HepG2 (cell line): ENCODE measurements at regions not wholly inside any gene's neighbourhood (a gene's known extent, or its start where the extent isn't known, plus 50 kb on each side); places are given as distances from the start of the nearest gene placed in this dataset.

Source experiments
- ATAC-seq: fragments of 200-7000 bp; cut with Tn5 transposase; 3 replicates; pipeline ENCODE4 v1.9.1; 2020; ENCODE audit warnings: mild to moderate bottlenecking, moderate library complexity
- BruUV-seq: library from RNA; stranded (reverse); fragments of 400-500 nt; replicated peaks from 2 replicates; lab custom pipeline; 2021; lab: Mats Ljungman, UMichigan
- CTCF ChIA-PET: fragments of 300-600 bp; formaldehyde crosslinking; extraction: SDS; loops from one replicate; lab custom pipeline; 2021; ENCODE audit warnings: low total read pairs, inconsistent platforms, low intra/inter-chr PET ratio; lab: Yijun Ruan, JAX
- POLR2A ChIA-PET: fragments of 350-600 bp; sonication (Branson Sonifier 250); formaldehyde crosslinking; loops from one replicate; lab custom pipeline; 2020; ENCODE audit warnings: antibody characterized with exemption, inconsistent platforms; lab: Yijun Ruan, JAX
- DNase-seq: peaks from one replicate; pipeline ENCODE4 v3.0.0-alpha.2; 2015; ENCODE audit warnings: low spot score
- FAIRE-seq: peaks from 3 replicates; lab custom pipeline; 2011; peaks lifted over from hg19 to GRCh38; lab: Jason Lieb, UNC
- H2AFZ ChIP-seq: one replicate; pipeline ENCODE4 v1.6.1; 2011; ENCODE audit warnings: low read length, inconsistent platforms
- H3K27ac ChIP-seq: fragments of 300-600 bp; 3 replicates; pipeline ENCODE4 v1.8.0; 2011; ENCODE audit warnings: mixed run types, mild to moderate bottlenecking, mixed read lengths, low read length, inconsistent platforms; ENCODE audit not compliant: insufficient read depth; ENCODE audit errors: extremely low read length
- H3K27me3 ChIP-seq, 2 experiments: fragments of 200-600 bp in 1 of 2; 2 replicates in 1 of 2; 3 replicates in 1 of 2; pipeline versions ENCODE4 v1.6.0 to v1.8.0; 2011; ENCODE audit warnings: low read length in 2 of 2, mild to moderate bottlenecking in 2 of 2, moderate library complexity in 2 of 2, inconsistent platforms in 1 of 2; ENCODE audit not compliant: insufficient read depth in 2 of 2, control insufficient read depth in 1 of 2
- H3K36me3 ChIP-seq, 2 experiments: fragments of 200-600 bp in 1 of 2; replicated peaks in 1 of 2; 2 replicates in 1 of 2; 3 replicates in 1 of 2; pipeline versions ENCODE4 v1.5.1 to v1.8.0; 2011; ENCODE audit warnings: low read length in 2 of 2, inconsistent platforms in 1 of 2; ENCODE audit not compliant: insufficient read depth in 2 of 2, control insufficient read depth in 1 of 2
- H3K4me1 ChIP-seq: 2 replicates; pipeline ENCODE4 v1.5.1; 2012; ENCODE audit warnings: low read length, inconsistent platforms; ENCODE audit not compliant: insufficient read depth
- H3K4me2 ChIP-seq: 2 replicates; pipeline ENCODE4 v1.6.0; 2011; ENCODE audit warnings: low read depth, low read length, inconsistent platforms
- H3K4me3 ChIP-seq, 3 experiments: fragments of 200-600 bp in 1 of 3; sonication (generic), shearing (Covaris generic) in 1 of 3; replicated peaks in 1 of 3; 2 replicates each; pipeline ENCODE4 v1.5.1; 2011 to 2016; ENCODE audit warnings: low read length in 3 of 3, inconsistent platforms in 2 of 3, low read depth in 2 of 3, mild to moderate bottlenecking in 2 of 3, control low read depth in 1 of 3, mixed read lengths in 1 of 3; ENCODE audit not compliant: insufficient read depth in 1 of 3
- H3K79me2 ChIP-seq: one replicate; pipeline ENCODE4 v1.6.1; 2011; ENCODE audit warnings: low read length, inconsistent platforms; ENCODE audit not compliant: insufficient read depth
- H3K9ac ChIP-seq: 2 replicates; pipeline ENCODE4 v1.6.0; 2011; ENCODE audit warnings: mild to moderate bottlenecking, low read depth, low read length, inconsistent platforms; ENCODE audit not compliant: insufficient read depth
- H3K9me3 ChIP-seq: 2 replicates; pipeline ENCODE4 v1.5.1; 2012; ENCODE audit warnings: mild to moderate bottlenecking, low read length
- H4K20me1 ChIP-seq: 2 replicates; pipeline ENCODE4 v1.6.0; 2011; ENCODE audit warnings: inconsistent platforms, mild to moderate bottlenecking, low read length, moderate library complexity; ENCODE audit not compliant: insufficient read depth
- AGO1 ChIP-seq: fragments of 200-400 bp; formaldehyde crosslinking; IDR thresholded peaks from 2 replicates; pipeline ENCODE4 v1.6.1; 2017; ENCODE audit warnings: mild to moderate bottlenecking, low read depth, low read length, moderate library complexity; ENCODE audit not compliant: poor library complexity, severe bottlenecking
- FOXK1 ChIP-seq: sonication (generic); formaldehyde crosslinking; IDR thresholded peaks from 2 replicates; pipeline ENCODE4 v1.4.0; 2020; ENCODE audit warnings: low read depth, missing genetic modification reagents, borderline replicate concordance
- KDM5A ChIP-seq: fragments of 200-600 bp; sonication (generic); IDR thresholded peaks from 2 replicates; pipeline ENCODE4 v1.7.0; 2018; ENCODE audit warnings: antibody characterized with exemption, mild to moderate bottlenecking, low read length, borderline replicate concordance
- KMT2A ChIP-seq: sonication (generic); formaldehyde crosslinking; IDR thresholded peaks from 2 replicates; pipeline ENCODE4 v1.4.0; 2020; ENCODE audit warnings: missing genetic modification reagents
- NFE2L1 ChIP-seq: sonication (generic); formaldehyde crosslinking; IDR thresholded peaks from 2 replicates; pipeline ENCODE4 v1.4.0; 2020; ENCODE audit warnings: missing genetic modification reagents, mild to moderate bottlenecking, borderline replicate concordance
- NR3C1 ChIP-seq: sonication (generic); formaldehyde crosslinking; IDR thresholded peaks from 2 replicates; pipeline ENCODE4 v1.4.0; 2020; ENCODE audit warnings: missing genetic modification reagents
- PLRG1 ChIP-seq: fragments of 450-650 bp; conservative IDR thresholded peaks from 2 replicates; pipeline ENCODE4 v1.6.1; 2016
- SRSF4 ChIP-seq: fragments of 200-400 bp; formaldehyde crosslinking; IDR thresholded peaks from one replicate; pipeline ENCODE4 v1.6.1; 2018; ENCODE audit warnings: mild to moderate bottlenecking, low read depth, low read length, moderate library complexity; ENCODE audit not compliant: poor library complexity, severe bottlenecking
- STAT5B ChIP-seq: sonication (generic); formaldehyde crosslinking; IDR thresholded peaks from 2 replicates; pipeline ENCODE4 v1.4.0; 2020; ENCODE audit warnings: missing genetic modification reagents
- ZBTB3 ChIP-seq: sonication (generic); formaldehyde crosslinking; IDR thresholded peaks from 2 replicates; pipeline ENCODE4 v1.4.0; 2020; ENCODE audit warnings: low read depth, mild to moderate bottlenecking, moderate library complexity, missing genetic modification reagents, borderline replicate concordance
- ZEB1 ChIP-seq: IDR thresholded peaks from 2 replicates; pipeline ENCODE4 v1.6.1; 2012; ENCODE audit warnings: mild to moderate bottlenecking, low read depth, inconsistent platforms; ENCODE audit not compliant: insufficient replicate concordance
- ZFYVE20 ChIP-seq: sonication (generic); formaldehyde crosslinking; IDR thresholded peaks from 2 replicates; pipeline ENCODE4 v1.8.0; 2023; ENCODE audit warnings: low read depth, mild to moderate bottlenecking, moderate library complexity, missing genetic modification reagents, borderline replicate concordance
- ZNF274 ChIP-seq: sonication (generic); formaldehyde crosslinking; IDR thresholded peaks from 2 replicates; pipeline ENCODE4 v1.5.1; 2020; ENCODE audit warnings: mild to moderate bottlenecking, missing genetic modification reagents
- ZNF773 ChIP-seq: sonication (generic); formaldehyde crosslinking; IDR thresholded peaks from 2 replicates; pipeline ENCODE4 v1.4.0; 2020; ENCODE audit warnings: missing genetic modification reagents, borderline replicate concordance
- WGBS: methylation state at CpG from one replicate; pipeline ENCODE4 v1.1.6; 2017; ENCODE audit warnings: low lambda C conversion rate; 5-methylcytosine and 5-hydroxymethylcytosine counted together
- in situ Hi-C: cut with HindIII; loops from 2 replicates; pipeline ENCODE4 v1.10.0; 2017; ENCODE audit warnings: low pct_unique_long_range_greater_than_20kb; ENCODE audit not compliant: extremely low pct_ligation_motif_present
- intact Hi-C: fragments of 100-400 bp; cut with micrococcal nuclease; formaldehyde crosslinking; loops from one replicate; pipeline ENCODE4 v1.10.0; 2022; ENCODE audit not compliant: unreplicated experiment
- TF ChIP-seq, protein P1 (sequence below): sonication (generic); formaldehyde crosslinking; IDR thresholded peaks from 2 replicates; pipeline ENCODE4 v1.4.0; 2020; ENCODE audit warnings: missing genetic modification reagents
- TF ChIP-seq, protein P2 (sequence below): IDR thresholded peaks from 2 replicates; pipeline ENCODE4 v1.6.1; 2016; ENCODE audit warnings: mild to moderate bottlenecking

DNA sequence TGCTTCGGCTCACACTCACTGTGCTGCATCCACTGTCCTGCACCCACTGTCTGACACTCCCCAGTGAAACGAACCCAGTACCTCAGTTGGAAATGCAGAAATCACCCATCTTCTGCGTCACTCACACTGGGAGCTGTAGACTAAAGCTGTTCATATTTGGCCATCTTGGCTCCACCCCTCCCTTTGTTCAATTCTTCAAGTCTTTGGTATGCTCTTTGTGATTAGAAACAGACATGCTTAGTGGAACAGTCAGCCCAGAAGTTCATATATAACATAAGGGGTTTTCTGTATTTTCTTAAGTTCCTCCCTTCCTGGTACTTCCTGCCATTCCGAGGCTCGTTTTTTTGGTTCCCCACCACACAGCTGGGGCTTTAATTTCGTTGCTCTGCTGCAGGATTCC lies 398.5 kb upstream of the DYNLRB2 start:
- Histone ChIP-seq H3K27ac (no peak overlapping the region), H3K4me3 (no peak overlapping the region), H3K79me2 (no peaks in the 10 kb centered on the region), H3K4me1 (peaks cover 24% of the 10 kb centered on the region), H3K9ac (no peak overlapping the region), H3K36me3 (no peaks in the 10 kb centered on the region), H2AFZ (no peak overlapping the region), H3K9me3 (peaks cover 12% of the 10 kb centered on the region; the same call in 1 of the 2 replicates), H3K4me2 (no peak overlapping the region), H4K20me1 (no peaks in the 10 kb centered on the region), H3K27me3 (no peaks in the 10 kb centered on the region)
- ChIA-PET POLR2A (interaction anchor here (1.5 kb wide), 1 partner anchor 122 kb away, joined by 4 read pairs; no protein-coding TSS in a partner anchor), CTCF (no interaction called here)
- WGBS: 17% methylated on average over 6 of the region's 6 CpGs
- BruUV-seq: no TSS peak
- intact Hi-C loops (loop anchor here (2.0 kb wide), 1 partner anchor 325 kb away; no protein-coding TSS in a partner anchor), in situ Hi-C loops (no loop called here)
- no peak for TF ChIP-seq STAT5B (CRISPR knock-in tag)
- no peak for TF ChIP-seq ZNF274
- TF ChIP-seq ZFYVE20 (CRISPR knock-in tag): no peak
- TF ChIP-seq, protein P1, sequence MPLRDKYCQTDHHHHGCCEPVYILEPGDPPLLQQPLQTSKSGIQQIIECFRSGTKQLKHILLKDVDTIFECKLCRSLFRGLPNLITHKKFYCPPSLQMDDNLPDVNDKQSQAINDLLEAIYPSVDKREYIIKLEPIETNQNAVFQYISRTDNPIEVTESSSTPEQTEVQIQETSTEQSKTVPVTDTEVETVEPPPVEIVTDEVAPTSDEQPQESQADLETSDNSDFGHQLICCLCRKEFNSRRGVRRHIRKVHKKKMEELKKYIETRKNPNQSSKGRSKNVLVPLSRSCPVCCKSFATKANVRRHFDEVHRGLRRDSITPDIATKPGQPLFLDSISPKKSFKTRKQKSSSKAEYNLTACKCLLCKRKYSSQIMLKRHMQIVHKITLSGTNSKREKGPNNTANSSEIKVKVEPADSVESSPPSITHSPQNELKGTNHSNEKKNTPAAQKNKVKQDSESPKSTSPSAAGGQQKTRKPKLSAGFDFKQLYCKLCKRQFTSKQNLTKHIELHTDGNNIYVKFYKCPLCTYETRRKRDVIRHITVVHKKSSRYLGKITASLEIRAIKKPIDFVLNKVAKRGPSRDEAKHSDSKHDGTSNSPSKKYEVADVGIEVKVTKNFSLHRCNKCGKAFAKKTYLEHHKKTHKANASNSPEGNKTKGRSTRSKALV: no peak
- TF ChIP-seq NFE2L1 (CRISPR knock-in tag): no peak
- no peak for ATAC-seq
- no peak for FAIRE-seq
- no peak for DNase-seq

DNA sequence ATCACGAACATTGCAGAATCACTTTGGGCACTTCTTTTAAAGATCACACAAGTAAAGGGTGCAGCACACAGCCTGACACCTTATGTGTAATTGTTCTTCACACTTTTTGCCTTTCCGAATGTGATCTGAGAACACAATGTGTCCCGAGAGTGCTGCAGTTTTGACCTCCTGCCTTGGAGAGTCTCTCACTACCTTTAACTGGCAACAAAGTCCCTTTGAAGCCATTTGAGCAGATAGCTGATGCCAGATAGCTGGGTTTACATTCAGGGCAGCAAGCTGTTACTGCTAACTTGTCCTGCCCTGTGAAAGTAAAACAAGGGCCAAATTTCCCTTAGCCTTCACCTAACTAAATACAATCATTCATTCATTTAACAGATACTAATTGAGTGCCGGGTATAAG lies 411.0 kb upstream of the DYNLRB2 start:
- Histone ChIP-seq H3K36me3 (no peaks in the 10 kb centered on the region), H4K20me1 (no peaks in the 10 kb centered on the region), H3K79me2 (no peaks in the 10 kb centered on the region), H3K9ac (no peak overlapping the region), H3K9me3 (peaks cover 6% of the 10 kb centered on the region), H3K4me1 (no peaks in the 10 kb centered on the region), H3K4me2 (no peak overlapping the region), H3K27me3 (no peaks in the 10 kb centered on the region), H2AFZ (no peak overlapping the region), H3K27ac (no peak overlapping the region), H3K4me3 (no peak overlapping the region)
- no peak for FAIRE-seq
- intact Hi-C loops: no loop called here
- no TSS peak for BruUV-seq
- no peak for DNase-seq
- 33% methylated on average over 4 of the region's 4 CpGs for WGBS
- no peak for ATAC-seq
- CTCF ChIA-PET: no interaction called here
- POLR2A ChIA-PET: no interaction called here
- in situ Hi-C loops: no loop called here
- no peak for TF ChIP-seq ZBTB3 (CRISPR knock-in tag)
- TF ChIP-seq, protein P2, sequence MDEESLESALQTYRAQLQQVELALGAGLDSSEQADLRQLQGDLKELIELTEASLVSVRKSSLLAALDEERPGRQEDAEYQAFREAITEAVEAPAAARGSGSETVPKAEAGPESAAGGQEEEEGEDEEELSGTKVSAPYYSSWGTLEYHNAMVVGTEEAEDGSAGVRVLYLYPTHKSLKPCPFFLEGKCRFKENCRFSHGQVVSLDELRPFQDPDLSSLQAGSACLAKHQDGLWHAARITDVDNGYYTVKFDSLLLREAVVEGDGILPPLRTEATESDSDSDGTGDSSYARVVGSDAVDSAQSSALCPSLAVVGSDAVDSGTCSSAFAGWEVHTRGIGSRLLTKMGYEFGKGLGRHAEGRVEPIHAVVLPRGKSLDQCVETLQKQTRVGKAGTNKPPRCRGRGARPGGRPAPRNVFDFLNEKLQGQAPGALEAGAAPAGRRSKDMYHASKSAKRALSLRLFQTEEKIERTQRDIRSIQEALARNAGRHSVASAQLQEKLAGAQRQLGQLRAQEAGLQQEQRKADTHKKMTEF (CRISPR knock-in tag): no peak
- TF ChIP-seq FOXK1 (CRISPR knock-in tag): no peak
- no peak for TF ChIP-seq PLRG1
- TF ChIP-seq KDM5A: no peak
- no peak for TF ChIP-seq NR3C1 (CRISPR knock-in tag)
- no peak for TF ChIP-seq ZNF773 (CRISPR knock-in tag)
- no peak for TF ChIP-seq KMT2A (CRISPR knock-in tag)
- no peak for TF ChIP-seq AGO1
- no peak for TF ChIP-seq SRSF4
- no peak for TF ChIP-seq ZEB1
